Astrocyte (in vitro differentiated cells and primary cell): ENCODE measurements at regions not wholly inside any gene's neighbourhood (a gene's known extent, or its start where the extent isn't known, plus 50 kb on each side); places are given as distances from the start of the nearest gene placed in this dataset.

Source experiments
- CTCF ChIP-seq: IDR thresholded peaks from 2 replicates; pipeline ENCODE4 v1.5.1; 2011; ENCODE audit warnings: low read depth, mild to moderate bottlenecking, inconsistent platforms, low read length, moderate library complexity; ENCODE audit not compliant: insufficient read depth
- EZH2 ChIP-seq: IDR thresholded peaks from 2 replicates; pipeline ENCODE4 v1.6.1; 2012; ENCODE audit warnings: mild to moderate bottlenecking, low read length, inconsistent platforms; ENCODE audit not compliant: insufficient read depth

- TF ChIP-seq CTCF (no peak), EZH2 (no peak)
These were observed 1347.6 kb downstream of the SI start for GRCh38 chr3:163730684-163731083.
